Muscle of leg (tissue), 3 donors: ENCODE measurements at regions not wholly inside any gene's neighbourhood (a gene's known extent, or its start where the extent isn't known, plus 50 kb on each side); places are given as distances from the start of the nearest gene placed in this dataset.

ENCODE experiments used
- DNase-seq: peaks from one replicate; pipeline ENCODE4 v3.0.0; 2013
- H3K27ac ChIP-seq: one replicate; pipeline ENCODE4 v1.5.1; 2013; ENCODE audit warnings: mild to moderate bottlenecking, low read length, control low read depth
- H3K27me3 ChIP-seq: one replicate; pipeline ENCODE4 v1.6.1; 2013; ENCODE audit warnings: low read length; ENCODE audit not compliant: control insufficient read depth, insufficient read depth
- H3K36me3 ChIP-seq: one replicate; pipeline ENCODE4 v1.6.1; 2013; ENCODE audit warnings: low read length; ENCODE audit not compliant: control insufficient read depth, insufficient read depth
- H3K4me1 ChIP-seq: one replicate; pipeline ENCODE4 v1.6.1; 2013; ENCODE audit warnings: low read length; ENCODE audit not compliant: control insufficient read depth, insufficient read depth
- H3K4me3 ChIP-seq: one replicate; pipeline ENCODE4 v1.5.1; 2013; ENCODE audit warnings: low read length, control low read depth
- H3K9me3 ChIP-seq: replicated peaks from 2 replicates; pipeline ENCODE4 v1.6.1; 2013; ENCODE audit warnings: low read depth, low read length; ENCODE audit not compliant: control insufficient read depth
- WGBS: methylation state at CpG from one replicate; pipeline ENCODE4 v1.1.5; 2013; ENCODE audit warnings: missing lambda C conversion rate; ENCODE audit not compliant: insufficient coverage; 5-methylcytosine and 5-hydroxymethylcytosine counted together

- Histone ChIP-seq H3K27me3 (no peaks in the 10 kb centered on the region), H3K4me3 (no peak overlapping the region), H3K4me1 (peaks cover 7% of the 10 kb centered on the region), H3K27ac (no peak overlapping the region), H3K36me3 (no peaks in the 10 kb centered on the region), H3K9me3 (no peaks in the 10 kb centered on the region)
- DNase-seq: no peak
These were observed 51.5 kb upstream of the ARID1B start for GRCh38 chr6:156725712-156726111.

GRCh38 chr6:156720691-156721685, 56.2 kb upstream of the ARID1B start:
- no peaks in the 10 kb centered on the region for H3K27me3 ChIP-seq
- H3K9me3 ChIP-seq: no peaks in the 10 kb centered on the region
- no peaks in the 10 kb centered on the region for H3K36me3 ChIP-seq
- H3K4me1 ChIP-seq: peaks cover 21% of the 10 kb centered on the region
- H3K27ac ChIP-seq: peak overlapping the region; percentile 82
- WGBS: 29% methylated on average over 6 of the region's 17 CpGs
- DNase-seq: peak; percentile 79
- H3K4me3 ChIP-seq: no peak overlapping the region

GRCh38 chr6:156719720-156720563, 57.2 kb upstream of the ARID1B start:
- WGBS: 17% methylated on average over 45 of the region's 50 CpGs
- no peaks in the 10 kb centered on the region for H3K36me3 ChIP-seq
- DNase-seq: peak; percentile 85
- H3K4me3 ChIP-seq: peak overlapping the region; percentile 26
- peak overlapping the region; percentile 82 for H3K27ac ChIP-seq
- H3K9me3 ChIP-seq: no peaks in the 10 kb centered on the region
- peaks cover 21% of the 10 kb centered on the region for H3K4me1 ChIP-seq
- H3K27me3 ChIP-seq: no peaks in the 10 kb centered on the region

GRCh38 chr6:156719395-156719719, 57.8 kb upstream of the ARID1B start:
- Histone ChIP-seq H3K27ac (peak overlapping the region; percentile 45), H3K4me3 (peak overlapping the region; percentile 26), H3K27me3 (no peaks in the 10 kb centered on the region), H3K9me3 (no peaks in the 10 kb centered on the region), H3K36me3 (no peaks in the 10 kb centered on the region), H3K4me1 (peaks cover 21% of the 10 kb centered on the region)
- no peak for DNase-seq
- 73% methylated on average over 6 of the region's 13 CpGs for WGBS

- no peak overlapping the region for H3K27ac ChIP-seq
- no peak overlapping the region for H3K4me3 ChIP-seq
- no peaks in the 10 kb centered on the region for H3K27me3 ChIP-seq
- WGBS: 83% methylated on average over 10 of the region's 18 CpGs
- H3K36me3 ChIP-seq: no peaks in the 10 kb centered on the region
- H3K4me1 ChIP-seq: peaks cover 21% of the 10 kb centered on the region
- peak; percentile 13 for DNase-seq
- no peaks in the 10 kb centered on the region for H3K9me3 ChIP-seq
These were observed 58.4 kb upstream of the ARID1B start for GRCh38 chr6:156718647-156719394.

GRCh38 chr6:156717542-156717941, 59.6 kb upstream of the ARID1B start:
- no peak overlapping the region for H3K4me3 ChIP-seq
- DNase-seq: no peak
- H3K36me3 ChIP-seq: no peaks in the 10 kb centered on the region
- no peaks in the 10 kb centered on the region for H3K9me3 ChIP-seq
- H3K27ac ChIP-seq: no peak overlapping the region
- H3K4me1 ChIP-seq: peaks cover 21% of the 10 kb centered on the region
- WGBS: no CpG with 5 or more reads among the region's 5 CpGs
- no peaks in the 10 kb centered on the region for H3K27me3 ChIP-seq

GRCh38 chr6:156715839-156716238, 61.3 kb upstream of the ARID1B start:
- 87% methylated on average over 5 of the region's 5 CpGs for WGBS
- Histone ChIP-seq H3K4me1 (peaks cover 14% of the 10 kb centered on the region), H3K36me3 (no peaks in the 10 kb centered on the region), H3K9me3 (no peaks in the 10 kb centered on the region), H3K27ac (no peak overlapping the region), H3K27me3 (no peaks in the 10 kb centered on the region), H3K4me3 (no peak overlapping the region)
- no peak for DNase-seq

GRCh38 chr6:156713548-156713947, 63.6 kb upstream of the ARID1B start:
- no peaks in the 10 kb centered on the region for H3K9me3 ChIP-seq
- no peaks in the 10 kb centered on the region for H3K27me3 ChIP-seq
- H3K4me1 ChIP-seq: no peaks in the 10 kb centered on the region
- H3K36me3 ChIP-seq: no peaks in the 10 kb centered on the region
- H3K27ac ChIP-seq: no peak overlapping the region
- DNase-seq: no peak
- WGBS: 80% methylated on average over 1 of the region's 5 CpGs
- H3K4me3 ChIP-seq: no peak overlapping the region

- WGBS: no CpG with 5 or more reads among the region's 4 CpGs
- Histone ChIP-seq H3K27me3 (no peaks in the 10 kb centered on the region), H3K4me3 (no peak overlapping the region), H3K9me3 (no peaks in the 10 kb centered on the region), H3K4me1 (no peaks in the 10 kb centered on the region), H3K36me3 (no peaks in the 10 kb centered on the region), H3K27ac (no peak overlapping the region)
- DNase-seq: no peak
These were observed 66.7 kb upstream of the ARID1B start for GRCh38 chr6:156710479-156710878.

- no peaks in the 10 kb centered on the region for H3K36me3 ChIP-seq
- WGBS: 75% methylated on average over 2 of the region's 3 CpGs
- no peak overlapping the region for H3K4me3 ChIP-seq
- H3K27me3 ChIP-seq: no peaks in the 10 kb centered on the region
- DNase-seq: no peak
- H3K9me3 ChIP-seq: no peaks in the 10 kb centered on the region
- no peak overlapping the region for H3K27ac ChIP-seq
- no peaks in the 10 kb centered on the region for H3K4me1 ChIP-seq
These were observed 69.4 kb upstream of the ARID1B start for GRCh38 chr6:156707818-156708217.
